BJ (cell line): ENCODE measurements at regions not wholly inside any gene's neighbourhood (a gene's known extent, or its start where the extent isn't known, plus 50 kb on each side); places are given as distances from the start of the nearest gene placed in this dataset.

ENCODE experiments used
- CTCF ChIA-PET: fragments of 350-600 bp; formaldehyde crosslinking; extraction: SDS; loops from one replicate; lab custom pipeline; 2021; ENCODE audit warnings: antibody characterized with exemption, inconsistent platforms; lab: Yijun Ruan, JAX
- POLR2A ChIA-PET: fragments of 300-600 bp; sonication (Branson Sonifier 250); formaldehyde crosslinking; extraction: SDS; loops from one replicate; lab custom pipeline; 2021; ENCODE audit warnings: antibody characterized with exemption; lab: Charles Lee
- DNase-seq: peaks from one replicate; pipeline ENCODE4 v3.0.0-alpha.2; 2011; ENCODE audit warnings: low read depth
- H3K27me3 ChIP-seq: 2 replicates; pipeline ENCODE4 v1.6.0; 2011; ENCODE audit warnings: low read length; ENCODE audit not compliant: control insufficient read depth, insufficient read depth
- H3K36me3 ChIP-seq: 2 replicates; pipeline ENCODE4 v1.5.1; 2011; ENCODE audit warnings: low read length; ENCODE audit not compliant: control insufficient read depth, insufficient read depth
- H3K4me3 ChIP-seq: 2 replicates; pipeline ENCODE4 v1.5.1; 2011; ENCODE audit warnings: low read depth, mild to moderate bottlenecking, control low read depth, low read length
- CTCF ChIP-seq: IDR thresholded peaks from 2 replicates; pipeline ENCODE4 v1.5.1; 2011; ENCODE audit warnings: low read depth, mild to moderate bottlenecking, control low read depth, inconsistent platforms, low read length, moderate library complexity; ENCODE audit not compliant: insufficient read depth

- no peaks in the 10 kb centered on the region for H3K27me3 ChIP-seq
- POLR2A ChIA-PET = no interaction called here
- H3K4me3 ChIP-seq = no peak overlapping the region
- H3K36me3 ChIP-seq = no peaks in the 10 kb centered on the region
- DNase-seq = no peak
- TF ChIP-seq CTCF = no peak
- CTCF ChIA-PET = no interaction called here
These were observed 81.0 kb upstream of the SLC25A13 start for GRCh38 chr7:96402913-96403312.

DNA sequence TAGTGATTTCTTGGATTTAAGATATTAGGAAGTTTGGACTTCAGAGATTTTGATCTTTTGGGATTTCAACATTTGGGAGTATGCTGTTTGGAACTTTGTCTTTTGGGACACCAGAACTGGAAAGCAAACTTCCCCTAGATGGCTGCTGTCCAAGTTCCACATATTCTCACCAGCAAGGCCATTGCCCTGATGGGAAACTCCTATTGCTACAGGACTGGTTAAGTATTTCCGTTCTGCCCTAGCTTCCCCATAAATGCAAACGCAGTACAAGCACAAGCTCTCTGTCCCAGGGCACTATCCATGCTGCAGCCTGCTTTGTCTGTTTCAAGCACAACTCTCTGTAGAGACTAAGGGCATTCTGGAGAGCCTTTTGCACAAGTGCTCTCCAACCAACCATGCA is 79.3 kb upstream of the SLC25A13 start:
- no peak for DNase-seq
- ChIA-PET CTCF (interaction anchor here (1.2 kb wide), 1 partner anchor 12 kb away, joined by 3 read pairs; no protein-coding TSS in a partner anchor), POLR2A (no interaction called here)
- H3K4me3 ChIP-seq = no peak overlapping the region
- H3K36me3 ChIP-seq = no peaks in the 10 kb centered on the region
- no peak for TF ChIP-seq CTCF
- H3K27me3 ChIP-seq = no peaks in the 10 kb centered on the region

- CTCF ChIA-PET = no interaction called here
- Histone ChIP-seq H3K36me3 (no peaks in the 10 kb centered on the region), H3K4me3 (no peak overlapping the region), H3K27me3 (no peaks in the 10 kb centered on the region)
- DNase-seq = no peak
- POLR2A ChIA-PET = no interaction called here
- no peak for TF ChIP-seq CTCF
These were observed 78.6 kb upstream of the SLC25A13 start for GRCh38 chr7:96400518-96400917.

DNA sequence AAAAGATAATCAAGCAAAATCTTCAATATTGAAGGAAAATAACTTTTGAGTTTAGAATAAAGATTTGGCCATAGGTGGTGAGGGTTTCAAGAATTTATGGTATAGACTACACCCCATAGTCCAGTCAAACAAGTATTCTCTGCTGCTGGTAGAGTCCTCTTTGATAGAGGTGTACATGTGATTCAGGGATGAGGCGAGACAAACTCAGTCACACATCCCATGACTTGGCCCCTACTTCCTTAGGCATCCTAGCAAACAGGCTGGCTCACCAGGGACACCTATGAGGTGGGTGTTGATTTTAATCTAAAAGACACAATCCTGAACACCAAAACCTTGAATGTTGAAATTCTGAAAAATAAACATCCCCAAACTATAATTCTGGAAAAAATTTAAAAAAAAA is 78.1 kb upstream of the SLC25A13 start:
- no peak for TF ChIP-seq CTCF
- DNase-seq = no peak
- CTCF ChIA-PET = no interaction called here
- Histone ChIP-seq H3K4me3 (no peak overlapping the region), H3K27me3 (no peaks in the 10 kb centered on the region), H3K36me3 (no peaks in the 10 kb centered on the region)
- POLR2A ChIA-PET = no interaction called here

GRCh38 chr7:96397936-96398598 is 76.2 kb upstream of the SLC25A13 start:
- no peaks in the 10 kb centered on the region for H3K27me3 ChIP-seq
- no peak for DNase-seq
- H3K36me3 ChIP-seq = no peaks in the 10 kb centered on the region
- ChIA-PET POLR2A (no interaction called here), CTCF (interaction anchor here (0.6 kb wide), 1 partner anchor 17 kb away, joined by 3 read pairs; no protein-coding TSS in a partner anchor)
- TF ChIP-seq CTCF = no peak
- no peak overlapping the region for H3K4me3 ChIP-seq
